ENCODE measurements at regions not wholly inside any gene's neighbourhood (a gene's known extent, or its start where the extent isn't known, plus 50 kb on each side); places are given as distances from the start of the nearest gene placed in this dataset.
"Not testable (repeated sequence)": the region's sequence is repeated elsewhere in the genome, so short reads cannot be mapped to it uniquely, and the experiment has no call there.

DNA sequence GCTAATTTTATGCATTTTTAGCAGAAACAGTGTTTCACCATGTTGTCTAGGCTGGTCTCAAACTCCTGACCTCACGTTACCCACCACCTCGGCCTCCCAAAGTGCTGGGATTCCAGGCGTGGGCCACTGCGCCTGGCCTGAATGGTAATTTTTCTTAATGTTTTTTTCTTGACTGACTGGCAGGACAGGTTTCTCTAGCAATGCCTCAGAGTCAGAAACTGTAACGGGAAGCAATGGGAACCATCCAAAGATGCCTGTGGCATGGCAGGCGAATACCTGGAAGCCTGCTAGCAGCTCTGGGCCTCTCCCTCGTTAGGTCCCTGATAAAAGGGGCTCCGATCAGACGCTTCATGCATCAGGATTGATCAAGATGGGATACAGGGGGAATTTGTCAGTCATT lies 639.2 kb downstream of the NR2F1-AS1 start:
- TF ChIP-seq, protein P1, sequence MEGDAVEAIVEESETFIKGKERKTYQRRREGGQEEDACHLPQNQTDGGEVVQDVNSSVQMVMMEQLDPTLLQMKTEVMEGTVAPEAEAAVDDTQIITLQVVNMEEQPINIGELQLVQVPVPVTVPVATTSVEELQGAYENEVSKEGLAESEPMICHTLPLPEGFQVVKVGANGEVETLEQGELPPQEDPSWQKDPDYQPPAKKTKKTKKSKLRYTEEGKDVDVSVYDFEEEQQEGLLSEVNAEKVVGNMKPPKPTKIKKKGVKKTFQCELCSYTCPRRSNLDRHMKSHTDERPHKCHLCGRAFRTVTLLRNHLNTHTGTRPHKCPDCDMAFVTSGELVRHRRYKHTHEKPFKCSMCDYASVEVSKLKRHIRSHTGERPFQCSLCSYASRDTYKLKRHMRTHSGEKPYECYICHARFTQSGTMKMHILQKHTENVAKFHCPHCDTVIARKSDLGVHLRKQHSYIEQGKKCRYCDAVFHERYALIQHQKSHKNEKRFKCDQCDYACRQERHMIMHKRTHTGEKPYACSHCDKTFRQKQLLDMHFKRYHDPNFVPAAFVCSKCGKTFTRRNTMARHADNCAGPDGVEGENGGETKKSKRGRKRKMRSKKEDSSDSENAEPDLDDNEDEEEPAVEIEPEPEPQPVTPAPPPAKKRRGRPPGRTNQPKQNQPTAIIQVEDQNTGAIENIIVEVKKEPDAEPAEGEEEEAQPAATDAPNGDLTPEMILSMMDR (IDR thresholded peaks at IDR 0.05) = no peak
- Histone ChIP-seq H3K27ac (no peak overlapping the region), H3K27me3 (no peaks in the 10 kb centered on the region), H3K4me1 (peaks cover 0 to 12% (median 0%) of the 10 kb centered on the region in 4 donors), H3K9me3 (no peaks in the 10 kb centered on the region), H3K36me3 (no peaks in the 10 kb centered on the region), H3K4me3 (no peak overlapping the region)
- intact Hi-C loops (cut with DNase I; ENCODE audit: low total_unique reads) = no loop called here
- DNase-seq = no peak

DNA sequence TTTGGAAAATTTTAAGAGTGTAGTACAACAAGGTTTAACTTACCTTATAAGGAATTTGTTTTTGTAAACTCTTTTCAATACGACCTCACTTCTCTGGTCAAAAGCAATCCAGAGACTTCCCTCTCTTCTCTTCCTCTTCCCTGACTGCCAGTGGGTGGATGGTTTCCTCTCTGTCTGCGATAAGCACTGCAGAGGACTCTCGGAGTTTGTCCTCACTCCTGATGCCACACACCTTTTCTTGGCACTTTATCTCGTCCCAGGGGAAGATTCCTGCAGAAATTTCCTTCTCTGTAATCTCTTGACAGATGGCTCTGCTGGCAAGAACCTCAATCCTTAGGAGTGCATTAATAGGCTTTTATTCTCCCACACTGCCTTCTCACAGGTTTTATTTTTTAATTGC lies 641.6 kb downstream of the NR2F1-AS1 start:
- no peaks in the 10 kb centered on the region for H3K36me3 ChIP-seq
- H3K4me1 ChIP-seq = no peaks in the 10 kb centered on the region
- H3K4me3 ChIP-seq = no peak overlapping the region
- no peak for DNase-seq
- H3K27ac ChIP-seq = no peak overlapping the region
- H3K9me3 ChIP-seq = no peaks in the 10 kb centered on the region
- TF ChIP-seq, protein P1 (IDR thresholded peaks at IDR 0.05) = no peak
- no peaks in the 10 kb centered on the region for H3K27me3 ChIP-seq
- intact Hi-C loops (cut with DNase I; ENCODE audit: low total_unique reads) = no loop called here

DNA sequence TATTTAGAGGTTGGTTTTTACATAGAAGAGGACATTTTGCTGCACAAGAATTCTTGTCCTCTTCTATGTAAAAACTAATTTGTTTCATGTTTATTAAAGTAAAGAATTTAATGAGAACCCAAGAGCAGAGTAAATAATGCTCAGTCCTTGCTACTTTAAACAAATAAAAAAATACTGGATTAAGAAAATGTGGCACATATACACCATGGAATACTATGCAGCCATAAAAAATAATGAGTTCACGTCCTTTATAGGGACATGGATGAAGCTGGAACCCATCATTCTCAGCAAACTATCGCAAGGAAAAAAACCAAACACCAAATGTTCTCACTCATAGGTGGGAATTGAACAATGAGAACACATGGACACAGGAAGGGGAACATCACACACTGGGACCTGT lies 643.6 kb downstream of the NR2F1-AS1 start:
- H3K27me3 ChIP-seq; intact Hi-C loops (cut with DNase I; ENCODE audit: low total_unique reads); H3K36me3 ChIP-seq; DNase-seq; H3K9me3 ChIP-seq; H3K4me3 ChIP-seq; H3K27ac ChIP-seq; H3K4me1 ChIP-seq: not testable (repeated sequence)

DNA sequence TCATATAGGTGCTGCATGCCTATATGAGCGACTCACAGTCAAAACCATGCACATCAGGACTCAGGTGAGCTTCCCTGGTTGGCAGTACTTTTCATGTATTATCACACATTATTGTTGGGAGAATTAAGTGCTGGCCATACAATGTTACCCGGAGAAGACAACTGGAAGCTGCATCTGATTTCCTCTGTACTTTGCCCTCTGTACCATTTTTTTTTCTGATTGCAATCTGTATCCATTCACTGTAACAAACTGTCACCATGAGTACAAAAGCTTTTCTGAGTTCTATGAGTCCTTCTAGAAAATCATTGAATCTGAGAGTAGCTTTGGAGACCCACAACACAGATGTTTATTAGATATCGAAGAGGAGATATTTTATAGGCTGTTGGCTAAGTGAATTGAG lies 651.0 kb downstream of the NR2F1-AS1 start:
- Histone ChIP-seq H3K27ac (no peak overlapping the region), H3K4me3 (no peak overlapping the region), H3K36me3 (no peaks in the 10 kb centered on the region), H3K27me3 (no peaks in the 10 kb centered on the region), H3K9me3 (no peaks in the 10 kb centered on the region), H3K4me1 (no peaks in the 10 kb centered on the region)
- no peak for DNase-seq
- intact Hi-C loops (cut with DNase I; ENCODE audit: low total_unique reads) = no loop called here
- TF ChIP-seq, protein P1 (IDR thresholded peaks at IDR 0.05) = no peak

DNA sequence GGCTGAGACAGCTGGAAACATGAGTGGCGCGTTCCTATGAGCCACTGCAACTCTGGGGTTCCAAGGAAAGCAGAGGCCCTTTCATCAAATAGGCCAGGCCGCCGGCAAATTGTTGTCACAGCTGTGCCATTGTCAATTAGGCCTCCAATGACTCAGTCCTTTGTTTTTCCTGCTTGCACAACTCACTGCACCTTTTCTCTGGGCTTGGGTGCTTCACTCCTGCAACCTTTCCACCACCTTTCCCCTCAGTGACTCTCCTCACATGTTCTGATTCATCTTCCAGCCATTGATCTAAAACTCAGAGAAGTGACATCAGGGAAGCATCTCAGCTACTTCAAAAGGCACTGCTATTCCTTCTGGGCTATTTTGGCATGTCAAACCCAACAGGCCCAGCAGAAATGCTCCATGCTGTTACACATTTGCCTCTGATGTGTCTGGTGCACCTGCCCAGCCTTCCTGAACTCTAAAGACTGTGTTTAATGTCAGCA lies 653.7 kb downstream of the NR2F1-AS1 start:
- H3K4me1 ChIP-seq = no peaks in the 10 kb centered on the region
- no peaks in the 10 kb centered on the region for H3K36me3 ChIP-seq
- intact Hi-C loops (cut with DNase I; ENCODE audit: low total_unique reads) = no loop called here
- H3K27ac ChIP-seq = no peak overlapping the region
- H3K4me3 ChIP-seq = no peak overlapping the region
- TF ChIP-seq, protein P1 (IDR thresholded peaks at IDR 0.05) = no peak
- no peak for DNase-seq
- H3K9me3 ChIP-seq = no peaks in the 10 kb centered on the region
- no peaks in the 10 kb centered on the region for H3K27me3 ChIP-seq

DNA sequence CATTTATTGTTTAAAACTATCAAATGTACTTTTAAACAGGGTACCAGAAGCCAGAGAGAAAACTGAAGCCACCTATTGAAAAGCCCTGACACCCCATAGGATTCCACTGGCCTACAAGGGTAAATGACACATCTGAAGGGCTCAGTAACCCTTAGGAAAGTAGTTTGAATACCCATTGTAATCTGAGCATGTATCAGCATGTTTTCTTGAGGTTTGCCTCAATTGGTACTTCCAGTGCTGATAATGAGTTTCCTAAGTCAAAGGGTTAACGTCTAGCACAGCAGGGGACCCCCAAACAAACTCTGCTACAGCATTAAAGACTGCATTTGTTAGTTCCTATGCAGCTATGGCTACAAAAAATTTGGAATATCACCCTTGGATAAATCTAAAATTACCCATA lies 657.1 kb downstream of the NR2F1-AS1 start:
- intact Hi-C loops (cut with DNase I; ENCODE audit: low total_unique reads) = no loop called here
- TF ChIP-seq, protein P1 (IDR thresholded peaks at IDR 0.05) = no peak
- Histone ChIP-seq H3K4me1 (no peaks in the 10 kb centered on the region), H3K27ac (no peak overlapping the region), H3K9me3 (no peaks in the 10 kb centered on the region), H3K4me3 (no peak overlapping the region), H3K36me3 (no peaks in the 10 kb centered on the region), H3K27me3 (no peaks in the 10 kb centered on the region)
- DNase-seq = no peak

Data from tibial artery (tissue), 4 donors.